OCI-LY7 (cell line): ENCODE measurements at regions not wholly inside any gene's neighbourhood (a gene's known extent, or its start where the extent isn't known, plus 50 kb on each side); places are given as distances from the start of the nearest gene placed in this dataset.

Source experiments
- EZH2phosphoT487 ChIP-seq: fragments of 200-600 bp; sonication (generic); IDR thresholded peaks from 2 replicates; pipeline ENCODE4 v1.6.1; 2018; ENCODE audit warnings: low read depth, borderline replicate concordance, mild to moderate bottlenecking, mixed run types, antibody characterized with exemption, low read length, moderate library complexity, mixed read lengths
- TF ChIP-seq, protein P1 (sequence below): fragments of 200-600 bp; sonication (generic); conservative IDR thresholded peaks from 2 replicates; pipeline ENCODE4 v1.5.1; 2014; ENCODE audit warnings: mild to moderate bottlenecking, antibody characterized with exemption, low read length, moderate library complexity, mixed read lengths

DNA sequence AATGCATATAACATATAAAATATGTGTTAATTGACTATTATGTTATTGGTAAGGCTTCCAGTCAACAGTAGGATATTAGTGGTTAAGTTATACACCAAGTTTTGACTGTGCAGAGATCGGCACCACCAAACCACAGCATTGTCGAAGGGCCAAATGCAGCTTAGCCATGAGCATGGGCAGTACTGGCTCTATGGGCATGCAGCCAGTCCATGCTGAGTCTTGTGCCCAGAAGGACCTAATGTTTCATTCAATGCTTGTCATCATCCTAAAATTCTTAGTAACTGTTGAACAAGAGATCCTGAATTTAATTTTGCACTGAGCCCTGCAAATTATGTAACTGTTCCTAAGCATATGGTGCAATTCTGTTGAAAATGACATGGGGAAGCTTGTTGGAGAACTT lies 233.4 kb upstream of the HS3ST3A1 start:
- no peak for TF ChIP-seq EZH2phosphoT487
- TF ChIP-seq, protein P1, sequence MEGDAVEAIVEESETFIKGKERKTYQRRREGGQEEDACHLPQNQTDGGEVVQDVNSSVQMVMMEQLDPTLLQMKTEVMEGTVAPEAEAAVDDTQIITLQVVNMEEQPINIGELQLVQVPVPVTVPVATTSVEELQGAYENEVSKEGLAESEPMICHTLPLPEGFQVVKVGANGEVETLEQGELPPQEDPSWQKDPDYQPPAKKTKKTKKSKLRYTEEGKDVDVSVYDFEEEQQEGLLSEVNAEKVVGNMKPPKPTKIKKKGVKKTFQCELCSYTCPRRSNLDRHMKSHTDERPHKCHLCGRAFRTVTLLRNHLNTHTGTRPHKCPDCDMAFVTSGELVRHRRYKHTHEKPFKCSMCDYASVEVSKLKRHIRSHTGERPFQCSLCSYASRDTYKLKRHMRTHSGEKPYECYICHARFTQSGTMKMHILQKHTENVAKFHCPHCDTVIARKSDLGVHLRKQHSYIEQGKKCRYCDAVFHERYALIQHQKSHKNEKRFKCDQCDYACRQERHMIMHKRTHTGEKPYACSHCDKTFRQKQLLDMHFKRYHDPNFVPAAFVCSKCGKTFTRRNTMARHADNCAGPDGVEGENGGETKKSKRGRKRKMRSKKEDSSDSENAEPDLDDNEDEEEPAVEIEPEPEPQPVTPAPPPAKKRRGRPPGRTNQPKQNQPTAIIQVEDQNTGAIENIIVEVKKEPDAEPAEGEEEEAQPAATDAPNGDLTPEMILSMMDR = no peak
